ENCODE measurements at regions not wholly inside any gene's neighbourhood (a gene's known extent, or its start where the extent isn't known, plus 50 kb on each side); places are given as distances from the start of the nearest gene placed in this dataset.

DNA sequence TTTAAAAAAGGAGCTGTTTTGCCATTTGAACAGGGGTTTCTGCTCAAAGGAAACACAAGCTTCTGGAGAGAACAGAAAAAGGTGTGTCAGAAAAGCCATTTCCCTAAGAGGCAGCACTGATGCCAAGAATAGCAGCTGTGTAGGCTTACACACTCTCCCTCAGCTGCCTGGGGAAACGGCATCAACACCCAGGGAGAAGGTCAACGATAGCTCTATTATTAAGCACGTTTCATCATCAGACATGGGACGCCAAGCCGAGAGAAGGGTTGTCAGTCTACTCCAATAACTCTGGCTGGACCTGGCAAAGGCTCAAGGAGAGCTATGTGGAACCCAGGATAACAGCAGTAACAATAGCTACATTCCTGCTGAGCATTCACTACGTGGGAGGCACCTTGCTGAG, 314.2 kb downstream of the CDK5RAP2 start:
- WGBS, 2 experiments = 68 to 69% methylated on average over 6 of the region's 6 CpGs

GRCh38 chr9:120264528-120264927, 315.4 kb downstream of the CDK5RAP2 start:
- Histone ChIP-seq H3K36me3 (ENCODE audit: control insufficient read depth, insufficient read depth, low read length) (no peaks in the 10 kb centered on the region), H3K4me1 (ENCODE audit: control insufficient read depth, insufficient read depth, low read length) (no peaks in the 10 kb centered on the region), H3K4me3 (ENCODE audit: insufficient read depth, low read depth, low read length) (no peak overlapping the region), H3K27me3 (ENCODE audit: control insufficient read depth, insufficient read depth, low read length, poor library complexity, severe bottlenecking) (no peaks in the 10 kb centered on the region), H3K27ac (ENCODE audit: insufficient read depth, low read depth, low read length, poor library complexity, severe bottlenecking) (no peak overlapping the region), H3K9me3 (ENCODE audit: control insufficient read depth, low read length) (no peaks in the 10 kb centered on the region)

More for the DNA sequence above, 314.2 kb downstream of the CDK5RAP2 start:
- Histone ChIP-seq H3K27ac (ENCODE audit: insufficient read depth, low read depth, low read length, poor library complexity, severe bottlenecking) (no peak overlapping the region), H3K4me1 (ENCODE audit: control insufficient read depth, insufficient read depth, low read length) (no peaks in the 10 kb centered on the region), H3K9me3 (ENCODE audit: control insufficient read depth, low read length) (no peaks in the 10 kb centered on the region), H3K4me3 (ENCODE audit: insufficient read depth, low read depth, low read length) (no peak overlapping the region), H3K27me3 (ENCODE audit: control insufficient read depth, insufficient read depth, low read length, poor library complexity, severe bottlenecking) (no peaks in the 10 kb centered on the region), H3K36me3 (ENCODE audit: control insufficient read depth, insufficient read depth, low read length) (no peaks in the 10 kb centered on the region)

GRCh38 chr9:120263836-120264235, 316.1 kb downstream of the CDK5RAP2 start:
- WGBS, 2 experiments = 87 to 94% methylated on average over 4 of the region's 4 CpGs
- Histone ChIP-seq H3K27ac (ENCODE audit: insufficient read depth, low read depth, low read length, poor library complexity, severe bottlenecking) (no peak overlapping the region), H3K9me3 (ENCODE audit: control insufficient read depth, low read length) (no peaks in the 10 kb centered on the region), H3K27me3 (ENCODE audit: control insufficient read depth, insufficient read depth, low read length, poor library complexity, severe bottlenecking) (no peaks in the 10 kb centered on the region), H3K4me1 (ENCODE audit: control insufficient read depth, insufficient read depth, low read length) (no peaks in the 10 kb centered on the region), H3K36me3 (ENCODE audit: control insufficient read depth, insufficient read depth, low read length) (no peaks in the 10 kb centered on the region), H3K4me3 (ENCODE audit: insufficient read depth, low read depth, low read length) (no peak overlapping the region)

GRCh38 chr9:120261419-120261818, 318.5 kb downstream of the CDK5RAP2 start:
- no peak overlapping the region for H3K4me3 ChIP-seq (ENCODE audit: insufficient read depth, low read depth, low read length)
- no peaks in the 10 kb centered on the region for H3K27me3 ChIP-seq (ENCODE audit: control insufficient read depth, insufficient read depth, low read length, poor library complexity, severe bottlenecking)
- no peaks in the 10 kb centered on the region for H3K9me3 ChIP-seq (ENCODE audit: control insufficient read depth, low read length)
- H3K4me1 ChIP-seq (ENCODE audit: control insufficient read depth, insufficient read depth, low read length) = no peaks in the 10 kb centered on the region
- whole genome bisulfite sequencing, 2 experiments = 64 to 82% methylated on average over 6 of the region's 6 CpGs
- H3K27ac ChIP-seq (ENCODE audit: insufficient read depth, low read depth, low read length, poor library complexity, severe bottlenecking) = no peak overlapping the region
- H3K36me3 ChIP-seq (ENCODE audit: control insufficient read depth, insufficient read depth, low read length) = no peaks in the 10 kb centered on the region

- 97 to 100% methylated on average over 1 of the region's 1 CpG for WGBS, 2 experiments
- no peaks in the 10 kb centered on the region for H3K27me3 ChIP-seq (ENCODE audit: control insufficient read depth, insufficient read depth, low read length, poor library complexity, severe bottlenecking)
- H3K36me3 ChIP-seq (ENCODE audit: control insufficient read depth, insufficient read depth, low read length) = no peaks in the 10 kb centered on the region
- H3K27ac ChIP-seq (ENCODE audit: insufficient read depth, low read depth, low read length, poor library complexity, severe bottlenecking) = no peak overlapping the region
- no peak overlapping the region for H3K4me3 ChIP-seq (ENCODE audit: insufficient read depth, low read depth, low read length)
- H3K9me3 ChIP-seq (ENCODE audit: control insufficient read depth, low read length) = no peaks in the 10 kb centered on the region
- H3K4me1 ChIP-seq (ENCODE audit: control insufficient read depth, insufficient read depth, low read length) = no peaks in the 10 kb centered on the region
Measured at GRCh38 chr9:120259100-120259499, 320.9 kb downstream of the CDK5RAP2 start.

GRCh38 chr9:120258096-120258495, 321.9 kb downstream of the CDK5RAP2 start:
- H3K4me3 ChIP-seq (ENCODE audit: insufficient read depth, low read depth, low read length) = no peak overlapping the region
- no peak overlapping the region for H3K27ac ChIP-seq (ENCODE audit: insufficient read depth, low read depth, low read length, poor library complexity, severe bottlenecking)
- no peaks in the 10 kb centered on the region for H3K36me3 ChIP-seq (ENCODE audit: control insufficient read depth, insufficient read depth, low read length)
- 87 to 96% methylated on average over 2 to 3 of the region's 3 CpGs for WGBS, 2 experiments
- no peaks in the 10 kb centered on the region for H3K4me1 ChIP-seq (ENCODE audit: control insufficient read depth, insufficient read depth, low read length)
- no peaks in the 10 kb centered on the region for H3K9me3 ChIP-seq (ENCODE audit: control insufficient read depth, low read length)
- H3K27me3 ChIP-seq (ENCODE audit: control insufficient read depth, insufficient read depth, low read length, poor library complexity, severe bottlenecking) = no peaks in the 10 kb centered on the region

DNA sequence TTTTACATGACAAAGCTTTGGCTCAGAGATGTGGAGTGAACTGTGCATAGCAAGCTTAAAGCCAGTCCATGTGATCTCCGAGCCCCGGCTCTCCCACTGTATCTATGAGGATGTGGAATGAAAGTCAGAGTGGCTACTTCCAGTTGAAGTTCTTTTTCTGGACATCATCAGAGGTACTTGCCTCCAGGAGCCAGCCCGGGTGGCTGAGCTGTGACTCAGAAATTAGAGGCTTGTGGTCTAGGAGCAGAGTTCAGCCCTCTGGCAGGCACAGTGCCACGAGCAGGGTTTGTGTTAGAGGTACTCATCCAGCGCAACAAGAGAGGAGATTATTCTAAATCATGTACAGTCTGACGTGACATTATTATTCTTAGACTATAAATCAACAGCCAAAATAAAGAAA, 322.5 kb downstream of the CDK5RAP2 start:
- WGBS, 2 experiments = 92 to 96% methylated on average over 5 to 6 of the region's 6 CpGs
- H3K36me3 ChIP-seq (ENCODE audit: control insufficient read depth, insufficient read depth, low read length) = no peaks in the 10 kb centered on the region
- H3K4me1 ChIP-seq (ENCODE audit: control insufficient read depth, insufficient read depth, low read length) = no peaks in the 10 kb centered on the region
- no peak overlapping the region for H3K4me3 ChIP-seq (ENCODE audit: insufficient read depth, low read depth, low read length)
- H3K27ac ChIP-seq (ENCODE audit: insufficient read depth, low read depth, low read length, poor library complexity, severe bottlenecking) = no peak overlapping the region
- no peaks in the 10 kb centered on the region for H3K9me3 ChIP-seq (ENCODE audit: control insufficient read depth, low read length)
- H3K27me3 ChIP-seq (ENCODE audit: control insufficient read depth, insufficient read depth, low read length, poor library complexity, severe bottlenecking) = no peaks in the 10 kb centered on the region

- Histone ChIP-seq H3K4me1 (ENCODE audit: control insufficient read depth, insufficient read depth, low read length) (no peaks in the 10 kb centered on the region), H3K27ac (ENCODE audit: insufficient read depth, low read depth, low read length, poor library complexity, severe bottlenecking) (no peak overlapping the region), H3K27me3 (ENCODE audit: control insufficient read depth, insufficient read depth, low read length, poor library complexity, severe bottlenecking) (no peaks in the 10 kb centered on the region), H3K9me3 (ENCODE audit: control insufficient read depth, low read length) (no peaks in the 10 kb centered on the region), H3K36me3 (ENCODE audit: control insufficient read depth, insufficient read depth, low read length) (no peaks in the 10 kb centered on the region), H3K4me3 (ENCODE audit: insufficient read depth, low read depth, low read length) (no peak overlapping the region)
Measured at GRCh38 chr9:120256146-120256545, 323.8 kb downstream of the CDK5RAP2 start.

GRCh38 chr9:120252248-120252647, 327.7 kb downstream of the CDK5RAP2 start:
- 4 to 18% methylated on average over 2 of the region's 2 CpGs for WGBS, 2 experiments
- no peaks in the 10 kb centered on the region for H3K36me3 ChIP-seq (ENCODE audit: control insufficient read depth, insufficient read depth, low read length)
- H3K4me1 ChIP-seq (ENCODE audit: control insufficient read depth, insufficient read depth, low read length) = no peaks in the 10 kb centered on the region
- no peaks in the 10 kb centered on the region for H3K9me3 ChIP-seq (ENCODE audit: control insufficient read depth, low read length)
- no peaks in the 10 kb centered on the region for H3K27me3 ChIP-seq (ENCODE audit: control insufficient read depth, insufficient read depth, low read length, poor library complexity, severe bottlenecking)
- H3K27ac ChIP-seq (ENCODE audit: insufficient read depth, low read depth, low read length, poor library complexity, severe bottlenecking) = no peak overlapping the region
- H3K4me3 ChIP-seq (ENCODE audit: insufficient read depth, low read depth, low read length) = no peak overlapping the region

DNA sequence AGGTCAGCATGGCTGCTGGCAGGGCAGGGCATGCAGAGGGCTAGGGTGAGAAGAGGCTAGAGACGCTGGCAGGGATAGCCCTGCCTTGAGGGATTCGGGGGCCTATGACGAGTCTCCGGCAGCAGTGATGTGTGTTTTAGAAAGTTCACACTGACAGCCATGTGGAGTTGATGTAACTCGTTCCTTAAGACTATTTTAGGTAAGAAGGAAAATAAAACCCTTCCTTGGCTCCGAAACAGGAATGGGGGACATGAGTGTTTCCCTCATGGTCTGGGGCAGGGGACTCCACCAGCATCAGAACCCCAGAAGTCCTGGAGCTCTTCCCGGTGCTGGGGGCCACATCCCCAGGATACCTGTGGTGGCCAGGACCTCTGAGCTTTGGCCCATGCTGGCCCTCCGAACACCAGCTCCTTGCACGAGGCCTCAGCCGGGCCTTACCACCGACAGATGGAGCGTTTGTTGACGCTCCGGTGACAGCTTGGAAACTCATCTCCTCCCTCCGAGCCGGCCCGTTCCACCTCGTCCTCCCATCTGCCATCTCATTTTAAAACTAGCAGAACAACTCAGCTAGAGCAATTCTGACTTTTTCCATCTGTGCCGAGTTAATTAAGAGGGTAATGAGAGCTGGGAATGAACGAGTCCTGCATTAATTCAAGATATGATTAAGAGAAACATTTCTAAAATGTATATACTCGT, 337.7 kb downstream of the CDK5RAP2 start:
- Histone ChIP-seq H3K27me3 (ENCODE audit: control insufficient read depth, insufficient read depth, low read length, poor library complexity, severe bottlenecking) (no peaks in the 10 kb centered on the region), H3K27ac (ENCODE audit: insufficient read depth, low read depth, low read length, poor library complexity, severe bottlenecking) (no peak overlapping the region), H3K4me1 (ENCODE audit: control insufficient read depth, insufficient read depth, low read length) (no peaks in the 10 kb centered on the region), H3K36me3 (ENCODE audit: control insufficient read depth, insufficient read depth, low read length) (no peaks in the 10 kb centered on the region), H3K4me3 (ENCODE audit: insufficient read depth, low read depth, low read length) (no peak overlapping the region), H3K9me3 (ENCODE audit: control insufficient read depth, low read length) (no peaks in the 10 kb centered on the region)
- 94 to 95% methylated on average over 21 of the region's 21 CpGs for WGBS, 2 experiments

DNA sequence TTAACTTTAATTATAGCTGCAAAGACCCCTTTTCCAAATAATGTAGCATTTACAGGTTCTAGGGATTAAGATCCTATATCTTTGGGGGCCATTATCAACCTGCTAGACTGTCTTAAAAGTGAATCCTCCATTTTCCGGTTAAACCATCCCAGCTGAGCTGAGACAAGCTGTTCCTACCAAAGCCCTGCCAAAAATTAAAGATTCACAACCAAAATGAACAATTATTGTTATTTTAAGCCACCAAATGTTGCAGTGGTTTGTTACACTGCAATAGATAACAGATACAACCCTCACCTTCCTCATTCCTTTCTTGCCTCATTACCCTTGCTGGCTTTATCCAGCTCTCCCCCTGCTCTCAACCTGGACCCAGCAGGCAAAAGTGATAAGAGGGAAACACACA, 343.4 kb downstream of the CDK5RAP2 start:
- no peaks in the 10 kb centered on the region for H3K27me3 ChIP-seq (ENCODE audit: control insufficient read depth, insufficient read depth, low read length, poor library complexity, severe bottlenecking)
- no peaks in the 10 kb centered on the region for H3K36me3 ChIP-seq (ENCODE audit: control insufficient read depth, insufficient read depth, low read length)
- 94 to 95% methylated on average over 1 of the region's 1 CpG for WGBS, 2 experiments
- no peaks in the 10 kb centered on the region for H3K9me3 ChIP-seq (ENCODE audit: control insufficient read depth, low read length)
- H3K4me3 ChIP-seq (ENCODE audit: insufficient read depth, low read depth, low read length) = no peak overlapping the region
- H3K4me1 ChIP-seq (ENCODE audit: control insufficient read depth, insufficient read depth, low read length) = no peaks in the 10 kb centered on the region
- no peak overlapping the region for H3K27ac ChIP-seq (ENCODE audit: insufficient read depth, low read depth, low read length, poor library complexity, severe bottlenecking)

Data from ectodermal cell (in vitro differentiated cells).